SKM-1 (cell line): ENCODE measurements at regions not wholly inside any gene's neighbourhood (a gene's known extent, or its start where the extent isn't known, plus 50 kb on each side); places are given as distances from the start of the nearest gene placed in this dataset.
"Not testable (repeated sequence)": the region's sequence is repeated elsewhere in the genome, so short reads cannot be mapped to it uniquely, and the experiment has no call there.

ENCODE experiments used
- DNase-seq: peaks from one replicate; lab custom pipeline; 2025; ENCODE audit not compliant: unreplicated experiment; lab: John Stamatoyannopoulos, UW

- no peak for DNase-seq
Measured at GRCh38 chr1:185477638-185478580, 160.9 kb upstream of the IVNS1ABP start.

GRCh38 chr1:185474440-185475149 lies 157.6 kb upstream of the IVNS1ABP start:
- DNase-seq: no peak

GRCh38 chr1:185473186-185473585 lies 156.1 kb upstream of the IVNS1ABP start:
- DNase-seq: no peak

GRCh38 chr1:185468626-185469025 lies 151.6 kb upstream of the IVNS1ABP start:
- no peak for DNase-seq

GRCh38 chr1:185467122-185467521 lies 150.1 kb upstream of the IVNS1ABP start:
- DNase-seq: no peak

GRCh38 chr1:185464777-185465176 lies 147.7 kb upstream of the IVNS1ABP start:
- no peak for DNase-seq

- no peak for DNase-seq
Measured at GRCh38 chr1:185463433-185463832, 146.4 kb upstream of the IVNS1ABP start.

GRCh38 chr1:185463011-185463410 lies 146.0 kb upstream of the IVNS1ABP start:
- DNase-seq: no peak

GRCh38 chr1:185460723-185461122 lies 143.7 kb upstream of the IVNS1ABP start:
- DNase-seq: not testable (repeated sequence)

GRCh38 chr1:185459141-185459540 lies 142.1 kb upstream of the IVNS1ABP start:
- DNase-seq: no peak

GRCh38 chr1:185458670-185459069 lies 141.6 kb upstream of the IVNS1ABP start:
- DNase-seq: no peak

- no peak for DNase-seq
Measured at GRCh38 chr1:185453496-185454192, 136.6 kb upstream of the IVNS1ABP start.

- no peak for DNase-seq
Measured at GRCh38 chr1:185450917-185451316, 133.9 kb upstream of the IVNS1ABP start.

GRCh38 chr1:185450060-185450788 lies 133.2 kb upstream of the IVNS1ABP start:
- DNase-seq: no peak

- no peak for DNase-seq
Measured at GRCh38 chr1:185449378-185450059, 132.5 kb upstream of the IVNS1ABP start.

GRCh38 chr1:185448591-185449186 lies 131.6 kb upstream of the IVNS1ABP start:
- no peak for DNase-seq

- no peak for DNase-seq
Measured at GRCh38 chr1:185446131-185446530, 129.1 kb upstream of the IVNS1ABP start.

- DNase-seq: no peak
Measured at GRCh38 chr1:185445594-185445993, 128.6 kb upstream of the IVNS1ABP start.

GRCh38 chr1:185444676-185445075 lies 127.6 kb upstream of the IVNS1ABP start:
- no peak for DNase-seq

- no peak for DNase-seq
Measured at GRCh38 chr1:185442050-185442449, 125.0 kb upstream of the IVNS1ABP start.
